HG03342 (cell line): ENCODE measurements at regions not wholly inside any gene's neighbourhood (a gene's known extent, or its start where the extent isn't known, plus 50 kb on each side); places are given as distances from the start of the nearest gene placed in this dataset.
"Not testable (repeated sequence)": the region's sequence is repeated elsewhere in the genome, so short reads cannot be mapped to it uniquely, and the experiment has no call there.

Experiments used
- ATAC-seq: cut with Tn5 transposase; IDR thresholded peaks from one replicate; pipeline ENCODE4 v1.9.1; 2021; ENCODE audit warnings: mild to moderate bottlenecking, moderate library complexity; ENCODE audit not compliant: unreplicated experiment

DNA sequence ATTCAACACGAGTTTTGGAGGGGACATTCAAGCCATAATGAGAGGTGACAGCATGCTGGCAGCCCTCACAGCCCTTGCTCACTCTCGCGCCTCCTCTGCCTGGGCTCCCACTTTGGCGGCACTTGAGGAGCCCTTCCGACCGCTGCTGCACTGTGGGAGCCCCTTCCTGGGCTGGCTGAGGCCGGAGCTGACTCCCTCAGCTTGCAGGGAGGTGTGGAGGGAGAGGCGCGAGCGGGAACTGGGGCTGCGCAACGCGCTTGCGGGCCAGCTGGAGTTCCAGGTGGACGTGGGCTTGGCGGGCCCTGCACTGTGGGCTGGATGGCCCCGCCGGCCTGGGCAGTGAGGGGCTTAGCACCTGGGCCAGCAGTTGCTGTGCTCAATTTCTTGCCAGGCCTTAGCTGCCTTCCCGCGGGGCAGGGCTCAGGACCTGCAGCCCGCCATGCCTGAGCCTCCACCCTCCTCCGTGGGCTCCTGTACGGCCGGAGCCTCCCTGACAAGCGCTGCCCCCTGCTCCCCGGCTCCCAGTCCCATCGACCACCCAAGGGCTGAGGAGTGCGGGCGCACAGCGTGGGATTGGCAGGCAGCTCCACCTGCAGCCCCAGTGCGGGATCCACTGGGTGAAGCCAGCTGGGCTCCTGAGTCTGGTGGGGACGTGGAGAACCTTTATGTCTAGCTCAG, 123.3 kb downstream of the EFNB1 start:
- not testable (repeated sequence) for ATAC-seq

DNA sequence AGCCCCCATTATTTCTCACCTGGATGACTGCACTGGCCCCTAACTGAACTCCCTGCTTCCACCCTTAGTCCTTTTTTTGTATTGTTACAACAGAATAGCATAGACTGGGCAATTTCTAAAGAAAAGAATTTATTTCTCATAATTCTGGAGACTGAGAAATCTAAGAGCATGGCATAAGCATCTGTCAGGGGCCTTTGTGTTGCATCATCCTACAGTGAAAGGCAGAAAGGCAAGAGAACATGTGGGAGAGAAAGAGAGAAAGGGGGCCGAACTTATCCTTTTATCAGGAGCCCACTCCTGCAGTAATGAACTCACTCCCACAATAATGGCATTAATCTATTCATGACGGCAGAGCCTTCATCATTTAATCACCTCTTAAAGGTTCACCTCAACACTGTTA, 122.1 kb downstream of the EFNB1 start:
- ATAC-seq: no peak

DNA sequence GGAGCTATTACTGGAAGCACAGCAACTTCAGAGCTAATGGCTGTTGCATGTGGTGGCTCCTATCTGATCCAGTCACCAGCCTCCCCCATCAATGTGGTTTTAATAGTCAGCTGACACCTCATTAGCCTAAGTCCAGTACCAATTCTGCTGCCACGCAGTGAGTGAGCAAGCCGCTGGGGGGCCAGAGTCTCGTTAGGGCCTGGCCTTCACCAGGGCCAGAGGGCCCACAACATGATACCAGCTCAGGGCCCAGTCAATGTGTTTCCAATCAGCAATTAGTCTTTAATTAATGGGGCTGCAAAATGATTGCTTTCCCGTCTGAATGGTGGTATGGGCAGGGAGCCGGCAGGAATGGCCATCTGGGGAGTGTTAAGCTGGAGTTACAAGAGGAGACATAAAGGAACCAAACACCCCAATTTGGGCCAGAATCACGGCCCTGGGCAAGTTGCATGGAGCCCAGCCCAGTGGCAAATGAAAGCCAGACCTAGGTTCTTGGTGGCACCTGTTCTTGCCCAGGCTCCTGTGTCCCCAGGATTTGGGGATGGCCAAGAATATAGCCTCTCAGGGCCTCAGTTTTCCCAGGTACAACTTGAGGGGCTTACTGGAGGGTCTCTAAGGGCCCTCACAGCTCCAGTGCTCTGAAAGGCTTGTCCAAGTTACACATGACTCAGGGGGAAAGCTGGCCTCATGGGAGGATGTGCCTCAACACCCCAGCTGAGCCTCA, 119.2 kb downstream of the EFNB1 start:
- ATAC-seq: no peak

DNA sequence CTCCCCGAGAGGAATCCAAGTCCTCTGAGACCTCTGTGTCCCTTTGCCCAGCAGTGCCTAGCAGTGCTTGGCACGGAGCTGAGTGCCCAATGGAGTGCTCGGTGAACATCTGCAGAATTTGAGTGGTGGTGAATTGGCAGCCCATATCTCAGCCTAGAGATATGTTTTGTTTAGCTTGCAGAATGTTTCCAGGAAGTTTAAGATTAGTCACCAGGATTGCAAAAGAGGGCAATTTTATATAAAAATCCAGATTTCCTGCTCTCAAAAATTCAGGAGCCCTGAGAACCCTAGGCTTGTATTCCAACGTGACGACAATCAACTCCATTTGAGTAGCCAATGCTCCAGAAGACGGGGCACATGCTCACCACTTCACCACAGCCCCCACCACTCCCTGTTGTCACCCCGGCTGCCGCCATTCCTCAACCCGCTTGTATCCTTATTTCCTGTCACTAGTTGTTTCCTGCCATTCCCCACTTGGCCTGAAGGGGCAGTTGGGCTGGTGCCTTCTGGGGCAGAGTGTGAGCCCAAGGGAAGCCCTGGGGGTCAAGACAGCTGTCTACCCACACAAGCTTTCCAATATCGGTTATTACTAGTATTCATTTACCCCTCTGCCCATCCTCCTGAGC, 116.9 kb downstream of the EFNB1 start:
- no peak for ATAC-seq

DNA sequence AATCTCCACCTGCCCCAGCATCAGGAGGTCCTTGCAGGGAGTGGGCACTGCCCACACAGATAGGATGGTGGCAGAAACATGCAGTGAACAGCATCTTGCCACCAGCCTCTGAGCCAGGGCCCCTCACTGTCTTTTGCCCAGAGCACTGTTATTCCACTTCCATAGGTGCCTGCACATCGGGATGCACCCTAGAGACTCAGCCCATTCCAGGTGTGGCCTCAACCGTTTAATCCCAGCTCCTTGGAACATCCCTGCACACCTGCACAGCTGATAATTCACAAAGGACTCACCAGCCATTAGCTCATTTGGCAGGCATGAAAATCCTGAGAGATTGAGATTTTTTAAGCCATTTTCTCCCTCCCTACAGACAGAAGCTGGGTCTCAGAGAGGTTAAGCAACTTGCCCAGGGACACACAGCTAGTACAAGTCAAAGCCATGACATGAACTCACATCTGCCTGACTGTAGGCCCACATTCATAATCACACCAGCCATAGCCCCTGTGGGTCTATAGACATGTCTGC, 116.3 kb downstream of the EFNB1 start:
- no peak for ATAC-seq

DNA sequence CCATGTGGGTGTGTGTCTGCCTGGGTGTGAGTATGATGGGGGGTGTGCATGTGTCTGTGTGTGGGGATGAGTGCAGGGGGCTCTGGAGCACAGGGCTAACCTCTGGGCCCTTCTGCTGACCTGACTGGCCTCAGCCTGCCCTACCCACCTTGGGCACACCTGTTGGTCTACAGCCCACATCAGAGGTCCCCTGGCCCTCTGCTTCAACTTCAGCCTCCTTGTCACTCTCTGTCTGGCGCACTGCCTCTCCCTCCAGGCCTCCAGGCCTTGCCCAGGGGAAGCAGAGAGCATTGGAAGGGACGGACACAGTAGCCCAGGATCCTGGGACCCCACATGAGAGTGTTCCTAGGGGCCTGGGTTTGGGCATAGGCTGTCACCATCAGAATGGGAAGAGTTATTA, 115.4 kb downstream of the EFNB1 start:
- ATAC-seq: no peak

DNA sequence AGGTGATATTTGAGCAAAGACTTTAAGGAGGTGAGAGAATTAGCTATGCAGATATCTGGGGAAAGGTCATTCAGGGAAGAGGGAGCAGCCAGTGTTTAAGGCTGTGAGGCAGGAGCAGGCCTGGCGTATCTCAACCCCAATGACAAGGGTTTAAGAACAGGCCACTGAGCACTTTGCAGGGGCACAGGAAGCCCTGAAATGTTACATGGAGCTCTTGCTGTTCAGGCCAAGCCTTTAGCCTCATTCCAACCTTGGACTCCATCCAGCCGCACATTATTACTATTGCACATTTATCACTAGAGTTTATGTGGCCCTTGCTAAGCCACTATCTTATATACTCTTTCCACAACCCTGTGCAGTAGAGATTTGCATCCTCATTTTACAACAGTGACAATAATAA, 114.0 kb downstream of the EFNB1 start:
- no peak for ATAC-seq

DNA sequence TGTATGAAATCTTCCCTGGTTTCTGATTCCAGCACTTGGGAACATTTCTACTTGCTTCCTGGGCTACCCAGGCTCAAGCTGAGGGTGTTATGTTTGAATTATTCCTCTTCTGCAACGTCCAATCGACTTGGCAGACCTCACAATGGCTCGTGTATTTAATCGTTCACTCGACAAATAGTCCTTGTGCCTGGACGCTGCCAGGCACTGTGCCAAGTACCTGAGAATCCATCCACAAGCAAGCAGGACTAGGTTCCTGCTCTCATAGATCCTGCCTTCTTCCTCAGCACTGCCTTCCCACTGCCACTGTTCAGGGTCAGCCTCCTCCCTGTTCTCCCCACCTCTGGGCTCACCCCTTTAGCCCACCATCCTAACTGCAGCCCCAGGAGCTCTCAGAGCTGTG, 113.3 kb downstream of the EFNB1 start:
- no peak for ATAC-seq

DNA sequence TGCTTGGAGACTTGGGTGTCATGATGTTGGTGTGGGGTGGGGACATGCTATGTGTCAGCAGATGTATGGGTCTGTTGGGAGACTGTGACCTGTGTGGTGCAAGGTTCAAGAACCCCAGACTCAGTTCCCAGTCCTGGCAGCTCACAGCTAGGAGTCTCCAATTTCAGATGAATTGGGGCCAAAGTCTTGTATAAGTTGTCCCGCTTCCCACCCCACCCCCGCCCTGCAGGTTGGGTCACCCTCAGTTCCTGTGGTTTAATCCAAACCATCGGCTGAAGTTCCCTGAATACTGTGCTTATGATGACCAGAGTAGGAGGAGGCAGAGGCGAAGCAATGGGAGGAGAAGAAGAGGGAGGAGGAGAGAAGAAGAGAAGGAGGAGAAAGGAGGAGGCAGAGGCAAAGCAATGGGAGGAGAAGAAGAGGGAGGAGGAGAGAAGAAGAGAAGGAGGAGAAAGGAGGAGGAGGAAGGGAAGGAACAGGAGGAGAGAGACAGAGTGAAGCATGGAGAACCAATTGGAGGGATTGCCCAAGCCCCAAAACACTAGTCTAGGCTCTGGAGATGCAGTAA, 112.6 kb downstream of the EFNB1 start:
- no peak for ATAC-seq

DNA sequence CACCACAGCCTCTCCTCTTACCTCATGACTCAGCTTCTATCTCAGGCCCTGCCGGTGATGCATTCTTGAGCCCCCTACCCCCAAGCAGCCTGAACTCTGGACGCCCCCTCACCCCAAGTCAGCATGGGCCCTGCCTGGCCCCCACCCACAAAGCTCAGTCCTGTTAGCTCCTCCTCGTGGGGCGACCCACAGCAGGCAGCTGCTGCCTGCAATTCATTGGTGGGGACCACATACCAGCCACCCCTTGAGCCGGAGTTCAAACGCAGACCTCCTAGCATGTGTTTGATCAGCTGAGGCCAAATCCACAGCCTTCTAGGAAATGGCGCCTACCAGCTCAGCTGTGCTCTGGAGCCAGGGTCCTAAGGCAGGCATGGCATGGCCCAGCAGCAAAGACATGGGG, 111.8 kb downstream of the EFNB1 start:
- no peak for ATAC-seq

DNA sequence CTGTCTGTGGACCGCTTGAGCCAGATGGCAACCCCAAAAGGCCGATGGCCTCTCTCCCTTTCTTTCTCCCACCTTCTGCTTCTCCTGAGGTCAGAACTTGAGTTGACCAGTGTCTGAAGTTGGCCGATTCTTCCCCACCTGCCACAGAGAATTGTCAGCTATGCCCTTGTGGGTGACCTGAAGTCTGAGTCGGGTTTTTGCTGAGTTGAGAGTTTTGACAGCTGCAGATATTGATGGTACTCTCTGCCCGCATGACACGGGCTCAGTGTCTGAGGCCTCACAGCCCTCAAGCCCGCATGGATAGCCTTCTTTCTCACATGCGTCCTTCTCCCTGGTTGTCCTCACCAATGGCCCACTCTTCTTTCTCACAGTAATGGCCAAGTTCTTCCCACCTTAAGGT, 111.0 kb downstream of the EFNB1 start:
- ATAC-seq: no peak

DNA sequence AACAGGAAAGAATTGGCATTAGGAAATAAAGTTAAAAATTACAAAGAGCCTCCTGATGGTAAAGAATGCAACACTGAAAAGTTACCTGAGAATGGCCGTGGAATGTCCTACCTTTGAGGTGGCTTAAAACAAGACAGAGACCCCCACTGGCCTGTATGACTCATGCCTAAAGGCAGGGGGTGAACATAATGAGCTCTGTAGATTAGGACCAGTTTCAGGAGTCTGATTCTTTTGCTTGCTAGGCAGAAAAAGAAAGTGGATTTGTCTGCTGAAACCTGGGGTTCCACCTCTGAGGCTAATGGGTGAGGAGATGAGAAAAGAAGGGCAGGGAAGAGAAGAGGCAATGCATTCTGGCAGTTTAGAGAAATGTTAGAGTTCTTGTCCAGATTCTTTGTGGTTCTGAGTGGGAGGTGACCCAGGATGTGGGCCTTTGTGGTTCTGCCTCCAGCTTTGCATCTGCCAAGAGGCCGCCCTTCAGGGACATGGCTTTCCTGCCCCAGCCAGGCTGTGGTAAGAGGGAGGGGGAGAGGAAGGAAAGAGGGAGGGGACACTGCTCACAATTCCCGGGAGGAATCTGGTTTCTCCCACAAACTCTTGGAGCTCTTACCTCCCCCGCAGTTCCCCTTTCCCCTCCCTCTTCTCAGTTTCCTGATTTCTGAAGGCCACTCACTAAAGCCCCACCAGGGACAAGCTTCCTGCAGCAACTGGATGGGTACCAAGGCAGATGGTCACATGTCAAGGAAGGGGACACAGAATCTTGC, 109.6 kb downstream of the EFNB1 start:
- ATAC-seq: no peak

DNA sequence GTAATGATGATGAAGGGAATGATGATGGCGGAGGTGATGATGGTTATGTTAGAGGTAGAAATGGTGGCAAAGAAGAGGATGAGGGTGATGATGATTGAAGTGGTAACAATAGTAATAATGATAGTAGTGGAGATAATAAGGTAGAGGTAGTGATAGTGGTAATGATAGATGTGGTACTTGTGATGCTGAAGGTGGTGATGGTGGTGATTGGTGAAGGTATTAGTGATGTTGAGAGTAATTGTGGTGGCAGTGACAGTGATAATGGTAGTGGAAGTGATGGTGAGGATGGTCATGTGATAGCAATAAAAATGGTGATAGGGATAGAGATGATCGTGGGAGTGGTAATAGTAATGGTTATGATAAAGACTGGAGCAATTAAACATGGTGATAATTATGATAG, 108.8 kb downstream of the EFNB1 start:
- no peak for ATAC-seq

DNA sequence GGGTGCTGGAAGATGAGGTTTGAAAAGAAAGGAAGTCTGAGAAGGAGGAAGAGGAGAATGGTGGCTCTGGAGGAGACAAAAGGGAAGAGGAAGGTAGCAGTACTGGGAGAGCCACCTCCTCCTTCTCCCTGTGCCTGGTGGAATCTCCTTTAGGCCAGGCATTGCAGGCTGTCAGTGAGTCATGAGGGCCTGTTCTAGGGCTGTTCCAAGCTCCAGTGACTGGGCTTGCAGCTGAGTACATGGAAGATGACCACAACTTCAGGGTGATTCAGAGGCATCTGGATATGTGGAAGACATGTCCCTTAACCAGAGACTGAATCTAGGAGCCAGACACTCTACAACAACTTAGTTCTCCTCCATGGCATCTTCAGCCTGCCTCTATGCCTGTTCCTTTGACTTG, 107.8 kb downstream of the EFNB1 start:
- ATAC-seq: no peak

DNA sequence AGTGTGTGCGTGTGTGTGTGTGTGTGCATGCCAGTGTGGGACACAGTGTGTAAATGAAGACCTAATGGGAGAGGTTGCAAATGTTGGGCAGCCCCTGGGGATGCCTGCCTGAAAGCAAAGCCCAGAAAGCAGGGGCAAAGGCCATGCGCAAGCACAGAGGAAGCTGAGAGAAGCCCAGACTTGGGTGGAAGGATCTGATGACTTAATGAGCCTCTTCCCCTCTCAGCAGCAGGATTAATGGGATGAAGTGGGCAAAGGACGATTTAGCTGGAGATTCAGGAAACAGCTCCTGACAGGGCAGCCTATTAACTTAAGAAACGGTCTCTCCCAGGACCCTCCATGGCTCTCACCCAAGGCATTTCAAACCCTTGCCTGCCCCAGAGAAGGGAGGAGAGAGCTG, 107.3 kb downstream of the EFNB1 start:
- ATAC-seq: no peak

DNA sequence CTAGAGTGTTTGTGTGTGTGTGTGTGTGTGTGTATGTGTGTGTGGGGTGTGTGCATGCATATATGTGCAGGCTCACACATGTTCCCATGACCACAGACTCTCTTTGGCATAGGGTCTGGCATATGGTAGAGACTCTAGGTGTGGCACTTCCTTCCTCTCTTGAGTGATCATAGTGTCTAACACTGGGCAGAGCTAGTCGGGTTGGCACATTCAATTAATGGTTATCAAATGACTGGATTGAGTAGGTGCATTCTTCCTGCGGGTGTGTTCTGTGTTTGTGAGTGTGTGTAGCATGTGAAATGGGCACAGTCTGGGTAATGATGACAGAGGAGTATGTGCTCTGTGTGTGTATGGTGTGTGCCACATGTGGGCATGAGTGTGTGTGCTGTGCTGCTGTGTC, 106.5 kb downstream of the EFNB1 start:
- ATAC-seq: no peak

DNA sequence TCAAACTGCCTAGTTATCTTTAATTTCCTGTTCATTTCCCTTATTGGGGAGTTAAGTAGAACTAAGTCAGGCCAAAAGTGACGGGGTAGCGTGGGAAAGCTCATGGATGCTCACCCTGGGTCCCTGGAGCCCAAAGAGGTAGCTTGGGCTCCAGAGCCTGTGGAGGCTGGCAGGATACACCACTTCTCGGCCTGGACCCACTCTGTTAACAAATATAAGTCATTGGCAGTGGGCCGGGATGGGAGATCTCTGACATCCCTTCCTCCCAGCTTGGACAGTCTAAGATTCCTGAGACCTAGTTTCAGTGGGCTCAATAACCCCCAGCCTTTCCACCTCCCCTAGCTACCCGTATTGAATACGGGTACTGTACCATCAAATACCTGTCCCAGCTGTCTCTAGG, 106.1 kb downstream of the EFNB1 start:
- ATAC-seq: no peak

DNA sequence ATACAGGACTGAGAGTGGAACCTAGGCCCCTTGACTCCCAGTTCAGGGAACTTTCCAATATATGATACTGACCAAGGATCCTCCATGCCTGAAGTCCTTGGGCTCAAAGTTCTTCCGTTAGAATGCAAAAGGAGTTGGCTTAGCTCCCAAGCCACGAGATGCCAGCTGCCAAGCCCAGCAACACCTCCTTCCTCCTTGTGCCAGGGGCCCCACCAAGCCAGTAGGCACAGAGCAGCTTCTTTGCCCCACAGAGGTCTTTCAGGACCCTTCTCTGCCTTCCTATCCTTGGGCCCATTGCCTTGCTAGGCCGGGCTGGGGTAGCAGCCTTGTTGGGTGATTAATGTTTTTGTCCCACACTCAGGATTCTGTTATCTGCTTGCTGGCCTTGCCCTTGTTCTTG, 105.6 kb downstream of the EFNB1 start:
- ATAC-seq: no peak

DNA sequence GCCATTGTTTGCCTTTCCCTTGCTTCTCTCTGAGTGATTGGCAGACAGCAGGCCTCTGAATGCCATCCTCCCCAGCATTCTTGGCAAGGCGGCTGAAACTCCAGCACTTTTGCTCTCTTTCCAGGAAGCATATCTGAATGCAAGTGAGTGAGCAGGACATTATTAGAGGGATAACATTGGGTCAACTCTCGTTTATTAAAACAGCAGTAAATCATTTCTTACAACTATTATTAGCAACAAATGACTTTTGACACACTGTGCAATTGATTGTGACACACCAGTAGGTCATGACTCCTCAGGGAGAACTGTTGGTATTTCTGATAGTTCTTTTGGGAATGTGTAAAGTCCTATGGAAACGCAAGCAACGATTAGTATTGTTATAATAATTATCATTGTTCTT, 103.8 kb downstream of the EFNB1 start:
- no peak for ATAC-seq

DNA sequence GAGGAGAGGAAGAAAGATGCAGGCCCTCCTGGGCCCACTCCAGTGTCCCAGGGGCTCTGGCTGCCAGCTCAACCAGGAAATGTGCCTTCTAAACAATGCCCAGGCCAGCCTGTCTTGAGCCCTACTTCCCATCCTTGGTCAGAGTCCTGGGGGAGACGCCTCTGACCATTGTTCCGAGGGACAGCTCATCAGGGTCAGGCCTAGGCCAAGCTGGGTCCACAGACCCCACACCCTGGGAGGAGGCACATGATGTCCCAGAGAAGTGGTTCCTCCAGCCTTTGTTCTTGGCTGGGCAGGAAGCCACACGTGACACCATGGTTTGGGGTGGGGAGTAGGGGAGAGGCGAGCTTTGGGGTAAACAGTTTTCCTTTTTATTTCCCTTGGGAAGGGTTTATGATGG, 102.5 kb downstream of the EFNB1 start:
- ATAC-seq: no peak
